Panc1 (cell line): ENCODE measurements at regions not wholly inside any gene's neighbourhood (a gene's known extent, or its start where the extent isn't known, plus 50 kb on each side); places are given as distances from the start of the nearest gene placed in this dataset.

Experiments
- ATAC-seq: fragments of 200-7000 bp; cut with Tn5 transposase; 2 replicates; pipeline ENCODE4 v1.9.1; 2020; ENCODE audit warnings: mild to moderate bottlenecking, moderate library complexity
- BruUV-seq: library from RNA; stranded (reverse); fragments of 400-500 nt; replicated peaks from 2 replicates; lab custom pipeline; 2021; lab: Mats Ljungman, UMichigan
- CTCF ChIA-PET: fragments of 300-600 bp; sonication (Branson Sonifier 250); formaldehyde crosslinking; loops from one replicate; lab custom pipeline; 2022; ENCODE audit warnings: antibody characterized with exemption; lab: Charles Lee
- POLR2A ChIA-PET: fragments of 300-600 bp; sonication (Branson Sonifier 250); formaldehyde crosslinking; loops from one replicate; lab custom pipeline; 2022; ENCODE audit warnings: antibody characterized with exemption; lab: Charles Lee
- DNase-seq: peaks from one replicate; pipeline ENCODE4 v3.0.0-alpha.2; 2010; ENCODE audit warnings: low read depth, low spot score
- H3K27ac ChIP-seq: 2 replicates; pipeline ENCODE4 v1.5.1; 2011; ENCODE audit warnings: mild to moderate bottlenecking, low read length, inconsistent platforms
- H3K27me3 ChIP-seq: fragments of 200-500 bp; sonication (Bioruptor generic); 2 replicates; pipeline ENCODE4 v1.6.0; 2014; ENCODE audit warnings: low read length, inconsistent platforms; ENCODE audit not compliant: control insufficient read depth, insufficient read depth
- H3K36me3 ChIP-seq: fragments of 200-500 bp; sonication (Bioruptor generic); 2 replicates; pipeline ENCODE4 v1.5.1; 2014; ENCODE audit warnings: inconsistent platforms, mild to moderate bottlenecking, low read length, moderate library complexity; ENCODE audit not compliant: control insufficient read depth, insufficient read depth
- H3K4me1 ChIP-seq: 2 replicates; pipeline ENCODE4 v1.5.1; 2011; ENCODE audit warnings: inconsistent platforms, mild to moderate bottlenecking, low read length, moderate library complexity; ENCODE audit not compliant: control insufficient read depth, insufficient read depth
- H3K4me3 ChIP-seq, 2 experiments: 2 replicates each; pipeline ENCODE4 v1.5.1; 2011 to 2012; ENCODE audit warnings: low read depth in 2 of 2, low read length in 2 of 2, mild to moderate bottlenecking in 2 of 2, inconsistent platforms in 1 of 2, moderate library complexity in 1 of 2
- H3K9me3 ChIP-seq: fragments of 200-500 bp; sonication (Bioruptor generic); 2 replicates; pipeline ENCODE4 v1.5.1; 2014; ENCODE audit warnings: low read depth, mild to moderate bottlenecking, inconsistent platforms, low read length, moderate library complexity; ENCODE audit not compliant: control insufficient read depth, insufficient read depth
- POLR2AphosphoS5 ChIP-seq: IDR thresholded peaks from 2 replicates; pipeline ENCODE4 v1.6.1; 2012; ENCODE audit warnings: mild to moderate bottlenecking, low read depth, low read length, moderate library complexity
- SIN3A ChIP-seq: IDR thresholded peaks from 2 replicates; pipeline ENCODE4 v1.6.1; 2012; ENCODE audit warnings: low read depth, mild to moderate bottlenecking, low read length, moderate library complexity, borderline replicate concordance; ENCODE audit not compliant: insufficient read depth
- TCF7L2 ChIP-seq: IDR thresholded peaks from 2 replicates; pipeline ENCODE4 v1.6.1; 2011; ENCODE audit warnings: mild to moderate bottlenecking, low read depth, low read length, inconsistent platforms
- in situ Hi-C: cut with HindIII; loops from 2 replicates; pipeline ENCODE4 v1.10.0; 2016; ENCODE audit warnings: low sequenced_read_pairs, low pct_unique_long_range_greater_than_20kb
- intact Hi-C: fragments of 100-400 bp; cut with micrococcal nuclease; formaldehyde crosslinking; loops from one replicate; pipeline ENCODE4 v1.10.0; 2022; ENCODE audit not compliant: unreplicated experiment
- TF ChIP-seq, protein P1 (sequence below): fragments of 450-650 bp; IDR thresholded peaks from 2 replicates; pipeline ENCODE4 v1.5.1; 2017; ENCODE audit warnings: mild to moderate bottlenecking
- TF ChIP-seq, protein P2 (sequence below), 2 experiments: IDR thresholded peaks; 2 replicates each; pipeline ENCODE4 v1.6.1; 2011 to 2012; ENCODE audit warnings: low read depth in 2 of 2, control low read depth in 1 of 2, low read length in 1 of 2, mild to moderate bottlenecking in 1 of 2, moderate library complexity in 1 of 2; ENCODE audit not compliant: insufficient read depth in 1 of 2

DNA sequence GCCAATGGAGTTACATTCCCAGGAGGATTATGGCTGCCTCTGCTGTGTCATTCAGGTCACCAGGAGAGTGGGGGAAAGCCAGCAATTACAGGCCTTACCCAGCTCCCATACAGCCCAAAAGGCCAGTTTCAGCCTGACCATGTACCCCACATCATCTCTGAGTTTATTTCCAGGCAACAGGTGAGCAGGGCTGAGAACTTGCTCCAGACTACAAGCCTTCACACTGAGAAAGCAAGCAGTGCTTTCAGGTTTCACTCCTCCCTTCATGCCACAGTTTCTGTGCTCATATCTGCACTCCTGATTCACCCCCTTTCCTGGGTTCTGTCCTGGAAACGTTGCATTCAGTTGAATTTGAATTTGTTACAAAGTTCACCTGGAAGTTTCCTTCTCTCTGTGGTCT lies 68.1 kb upstream of the ABI3BP start:
- in situ Hi-C loops: no loop called here
- intact Hi-C loops: no loop called here
- no peak for DNase-seq
- Histone ChIP-seq H3K4me1 (no peaks in the 10 kb centered on the region), H3K9me3 (0 out of 2 replicates have a peak, but pooled peaks cover 2% of the 10 kb centered on the region), H3K4me3 (no peak overlapping the region), H3K27me3 (no peaks in the 10 kb centered on the region), H3K27ac (no peak overlapping the region), H3K36me3 (no peaks in the 10 kb centered on the region)
- TF ChIP-seq SIN3A: no peak
- ChIA-PET CTCF (no interaction called here), POLR2A (no interaction called here)
- ATAC-seq: no peak
- BruUV-seq: no TSS peak

DNA sequence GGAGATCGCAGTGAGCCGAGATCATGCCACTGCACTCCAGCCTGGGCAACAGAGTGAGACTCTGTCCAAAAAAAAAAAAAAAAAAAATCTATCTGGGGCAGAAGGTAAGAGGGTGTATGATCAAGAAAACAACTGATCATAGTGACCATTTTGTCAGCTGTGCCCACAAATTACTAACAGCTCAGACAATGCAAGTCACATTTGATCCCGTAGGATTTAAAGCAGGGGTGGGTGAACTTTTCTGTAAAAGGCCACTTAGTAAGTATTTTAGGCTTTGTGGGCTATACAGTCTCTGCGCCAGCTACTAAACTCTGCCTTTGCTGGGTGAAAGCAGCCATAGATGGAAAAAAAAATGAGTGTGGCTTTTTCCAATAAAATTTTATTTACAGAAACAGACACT lies 57.6 kb upstream of the ABI3BP start:
- intact Hi-C loops: no loop called here
- ChIA-PET POLR2A (no interaction called here), CTCF (no interaction called here)
- no peak for DNase-seq
- in situ Hi-C loops: no loop called here
- H3K4me3 ChIP-seq: no peak overlapping the region
- ATAC-seq: no peak
- H3K27ac ChIP-seq: no peak overlapping the region
- no peaks in the 10 kb centered on the region for H3K27me3 ChIP-seq
- no TSS peak for BruUV-seq
- no peaks in the 10 kb centered on the region for H3K4me1 ChIP-seq
- no peaks in the 10 kb centered on the region for H3K9me3 ChIP-seq
- H3K36me3 ChIP-seq: no peaks in the 10 kb centered on the region
- TF ChIP-seq SIN3A: no peak
- no peak for TF ChIP-seq TCF7L2
- TF ChIP-seq, protein P1, sequence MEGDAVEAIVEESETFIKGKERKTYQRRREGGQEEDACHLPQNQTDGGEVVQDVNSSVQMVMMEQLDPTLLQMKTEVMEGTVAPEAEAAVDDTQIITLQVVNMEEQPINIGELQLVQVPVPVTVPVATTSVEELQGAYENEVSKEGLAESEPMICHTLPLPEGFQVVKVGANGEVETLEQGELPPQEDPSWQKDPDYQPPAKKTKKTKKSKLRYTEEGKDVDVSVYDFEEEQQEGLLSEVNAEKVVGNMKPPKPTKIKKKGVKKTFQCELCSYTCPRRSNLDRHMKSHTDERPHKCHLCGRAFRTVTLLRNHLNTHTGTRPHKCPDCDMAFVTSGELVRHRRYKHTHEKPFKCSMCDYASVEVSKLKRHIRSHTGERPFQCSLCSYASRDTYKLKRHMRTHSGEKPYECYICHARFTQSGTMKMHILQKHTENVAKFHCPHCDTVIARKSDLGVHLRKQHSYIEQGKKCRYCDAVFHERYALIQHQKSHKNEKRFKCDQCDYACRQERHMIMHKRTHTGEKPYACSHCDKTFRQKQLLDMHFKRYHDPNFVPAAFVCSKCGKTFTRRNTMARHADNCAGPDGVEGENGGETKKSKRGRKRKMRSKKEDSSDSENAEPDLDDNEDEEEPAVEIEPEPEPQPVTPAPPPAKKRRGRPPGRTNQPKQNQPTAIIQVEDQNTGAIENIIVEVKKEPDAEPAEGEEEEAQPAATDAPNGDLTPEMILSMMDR: no peak
- no peak for TF ChIP-seq POLR2AphosphoS5
- TF ChIP-seq, protein P2, sequence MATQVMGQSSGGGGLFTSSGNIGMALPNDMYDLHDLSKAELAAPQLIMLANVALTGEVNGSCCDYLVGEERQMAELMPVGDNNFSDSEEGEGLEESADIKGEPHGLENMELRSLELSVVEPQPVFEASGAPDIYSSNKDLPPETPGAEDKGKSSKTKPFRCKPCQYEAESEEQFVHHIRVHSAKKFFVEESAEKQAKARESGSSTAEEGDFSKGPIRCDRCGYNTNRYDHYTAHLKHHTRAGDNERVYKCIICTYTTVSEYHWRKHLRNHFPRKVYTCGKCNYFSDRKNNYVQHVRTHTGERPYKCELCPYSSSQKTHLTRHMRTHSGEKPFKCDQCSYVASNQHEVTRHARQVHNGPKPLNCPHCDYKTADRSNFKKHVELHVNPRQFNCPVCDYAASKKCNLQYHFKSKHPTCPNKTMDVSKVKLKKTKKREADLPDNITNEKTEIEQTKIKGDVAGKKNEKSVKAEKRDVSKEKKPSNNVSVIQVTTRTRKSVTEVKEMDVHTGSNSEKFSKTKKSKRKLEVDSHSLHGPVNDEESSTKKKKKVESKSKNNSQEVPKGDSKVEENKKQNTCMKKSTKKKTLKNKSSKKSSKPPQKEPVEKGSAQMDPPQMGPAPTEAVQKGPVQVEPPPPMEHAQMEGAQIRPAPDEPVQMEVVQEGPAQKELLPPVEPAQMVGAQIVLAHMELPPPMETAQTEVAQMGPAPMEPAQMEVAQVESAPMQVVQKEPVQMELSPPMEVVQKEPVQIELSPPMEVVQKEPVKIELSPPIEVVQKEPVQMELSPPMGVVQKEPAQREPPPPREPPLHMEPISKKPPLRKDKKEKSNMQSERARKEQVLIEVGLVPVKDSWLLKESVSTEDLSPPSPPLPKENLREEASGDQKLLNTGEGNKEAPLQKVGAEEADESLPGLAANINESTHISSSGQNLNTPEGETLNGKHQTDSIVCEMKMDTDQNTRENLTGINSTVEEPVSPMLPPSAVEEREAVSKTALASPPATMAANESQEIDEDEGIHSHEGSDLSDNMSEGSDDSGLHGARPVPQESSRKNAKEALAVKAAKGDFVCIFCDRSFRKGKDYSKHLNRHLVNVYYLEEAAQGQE (IDR thresholded peaks at IDR 0.05; ENCODE audit: insufficient read depth in 1 of 2, low read depth in 2 of 2, low read length in 1 of 2): no peak

DNA sequence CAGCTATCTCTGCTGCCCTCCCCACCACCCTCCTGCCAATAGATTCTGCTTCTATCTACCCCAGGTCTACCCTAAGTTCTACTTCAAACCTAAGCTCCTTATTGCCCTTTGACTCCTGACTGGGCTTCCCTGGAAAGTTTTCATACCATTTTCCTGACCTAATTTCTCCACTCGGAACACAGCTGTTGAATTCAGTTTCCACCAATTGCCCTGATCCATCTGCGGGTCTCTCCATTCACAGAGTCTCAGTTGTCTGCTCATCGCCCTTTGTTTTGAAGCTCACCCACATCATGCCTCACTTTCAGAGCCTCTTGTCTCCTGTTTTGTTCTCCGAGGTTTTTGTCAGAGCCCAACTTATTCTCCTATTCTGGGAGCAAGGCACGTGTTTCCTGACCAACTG lies 56.8 kb upstream of the ABI3BP start:
- no peaks in the 10 kb centered on the region for H3K27me3 ChIP-seq
- ChIA-PET POLR2A (no interaction called here), CTCF (no interaction called here)
- no peaks in the 10 kb centered on the region for H3K36me3 ChIP-seq
- TF ChIP-seq, protein P2 (IDR thresholded peaks at IDR 0.05; ENCODE audit: insufficient read depth in 1 of 2, low read depth in 2 of 2, low read length in 1 of 2): no peak
- TF ChIP-seq, protein P1: no peak
- TF ChIP-seq TCF7L2: no peak
- TF ChIP-seq POLR2AphosphoS5: no peak
- no peak for TF ChIP-seq SIN3A
- no TSS peak for BruUV-seq
- H3K4me3 ChIP-seq: no peak overlapping the region
- no peak overlapping the region for H3K27ac ChIP-seq
- no peaks in the 10 kb centered on the region for H3K4me1 ChIP-seq
- H3K9me3 ChIP-seq: no peaks in the 10 kb centered on the region
- in situ Hi-C loops (no loop called here), intact Hi-C loops (no loop called here)
- DNase-seq (no peak), ATAC-seq (no peak)
